ENCODE measurements at regions not wholly inside any gene's neighbourhood (a gene's known extent, or its start where the extent isn't known, plus 50 kb on each side); places are given as distances from the start of the nearest gene placed in this dataset.

DNA sequence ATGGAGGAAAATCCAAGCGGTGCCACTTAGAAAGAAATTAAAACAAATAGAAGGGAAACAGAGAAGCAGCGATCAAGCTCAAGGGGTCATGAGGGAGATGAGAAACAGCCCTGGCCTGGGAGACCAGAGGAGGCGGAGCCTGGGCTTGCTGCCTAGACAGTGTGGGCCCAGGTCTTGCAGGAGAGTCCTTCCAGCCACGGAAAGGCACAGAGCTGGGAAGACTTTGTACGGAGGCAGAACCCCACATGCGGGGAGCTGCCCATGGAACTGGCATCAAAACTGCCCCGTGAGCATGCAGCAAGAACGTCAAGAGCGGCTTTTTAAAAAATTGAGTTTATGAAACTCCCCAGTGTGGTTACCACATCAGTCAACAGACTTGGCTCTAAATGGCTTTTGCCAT is 119.4 kb downstream of the IRX1 start:
- Histone ChIP-seq H3K9me3 (ENCODE audit: control insufficient read depth, low read length) (no peaks in the 10 kb centered on the region), H3K4me3 (ENCODE audit: low read depth, low read length) (no peak overlapping the region), H3K27me3 (ENCODE audit: control insufficient read depth, insufficient read depth, low read length) (no peaks in the 10 kb centered on the region), H3K27ac (no peak overlapping the region), H3K4me1 (no peaks in the 10 kb centered on the region), H3K9ac (no peak overlapping the region), H3K79me2 (no peaks in the 10 kb centered on the region), H3K4me2 (ENCODE audit: low read length) (no peak overlapping the region), H2AFZ (no peak overlapping the region), H3K36me3 (ENCODE audit: control insufficient read depth, insufficient read depth, low read length) (no peaks in the 10 kb centered on the region)
- TF ChIP-seq, protein P1, sequence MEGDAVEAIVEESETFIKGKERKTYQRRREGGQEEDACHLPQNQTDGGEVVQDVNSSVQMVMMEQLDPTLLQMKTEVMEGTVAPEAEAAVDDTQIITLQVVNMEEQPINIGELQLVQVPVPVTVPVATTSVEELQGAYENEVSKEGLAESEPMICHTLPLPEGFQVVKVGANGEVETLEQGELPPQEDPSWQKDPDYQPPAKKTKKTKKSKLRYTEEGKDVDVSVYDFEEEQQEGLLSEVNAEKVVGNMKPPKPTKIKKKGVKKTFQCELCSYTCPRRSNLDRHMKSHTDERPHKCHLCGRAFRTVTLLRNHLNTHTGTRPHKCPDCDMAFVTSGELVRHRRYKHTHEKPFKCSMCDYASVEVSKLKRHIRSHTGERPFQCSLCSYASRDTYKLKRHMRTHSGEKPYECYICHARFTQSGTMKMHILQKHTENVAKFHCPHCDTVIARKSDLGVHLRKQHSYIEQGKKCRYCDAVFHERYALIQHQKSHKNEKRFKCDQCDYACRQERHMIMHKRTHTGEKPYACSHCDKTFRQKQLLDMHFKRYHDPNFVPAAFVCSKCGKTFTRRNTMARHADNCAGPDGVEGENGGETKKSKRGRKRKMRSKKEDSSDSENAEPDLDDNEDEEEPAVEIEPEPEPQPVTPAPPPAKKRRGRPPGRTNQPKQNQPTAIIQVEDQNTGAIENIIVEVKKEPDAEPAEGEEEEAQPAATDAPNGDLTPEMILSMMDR (IDR thresholded peaks at IDR 0.05): no peak

DNA sequence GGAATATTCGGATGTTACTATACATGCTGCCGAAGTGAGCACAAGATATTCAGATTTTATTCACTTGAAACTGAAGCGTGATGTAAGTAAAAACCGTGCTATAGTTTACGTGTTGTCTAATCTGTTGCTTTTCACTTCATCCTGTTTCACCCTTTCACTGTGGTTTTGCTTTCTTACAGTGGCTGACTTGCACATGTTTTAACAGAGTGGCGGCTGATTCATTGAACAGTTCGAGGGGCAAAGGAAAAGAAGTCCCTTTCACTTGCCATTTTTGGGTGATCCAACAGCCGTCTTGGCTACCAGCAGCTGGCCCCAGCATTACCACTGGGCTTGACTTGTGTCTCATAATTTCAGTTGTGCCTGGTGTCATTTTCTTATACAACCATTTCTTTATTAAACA is 134.0 kb downstream of the IRX1 start:
- Histone ChIP-seq H3K9ac (no peak overlapping the region), H3K79me2 (no peaks in the 10 kb centered on the region), H3K36me3 (ENCODE audit: control insufficient read depth, insufficient read depth, low read length) (no peaks in the 10 kb centered on the region), H3K4me3 (ENCODE audit: low read depth, low read length) (no peak overlapping the region), H3K9me3 (ENCODE audit: control insufficient read depth, low read length) (no peaks in the 10 kb centered on the region), H3K4me1 (no peaks in the 10 kb centered on the region), H3K4me2 (ENCODE audit: low read length) (no peak overlapping the region), H3K27me3 (ENCODE audit: control insufficient read depth, insufficient read depth, low read length) (no peaks in the 10 kb centered on the region), H3K27ac (no peak overlapping the region), H2AFZ (no peak overlapping the region)
- TF ChIP-seq, protein P1 (IDR thresholded peaks at IDR 0.05): no peak

DNA sequence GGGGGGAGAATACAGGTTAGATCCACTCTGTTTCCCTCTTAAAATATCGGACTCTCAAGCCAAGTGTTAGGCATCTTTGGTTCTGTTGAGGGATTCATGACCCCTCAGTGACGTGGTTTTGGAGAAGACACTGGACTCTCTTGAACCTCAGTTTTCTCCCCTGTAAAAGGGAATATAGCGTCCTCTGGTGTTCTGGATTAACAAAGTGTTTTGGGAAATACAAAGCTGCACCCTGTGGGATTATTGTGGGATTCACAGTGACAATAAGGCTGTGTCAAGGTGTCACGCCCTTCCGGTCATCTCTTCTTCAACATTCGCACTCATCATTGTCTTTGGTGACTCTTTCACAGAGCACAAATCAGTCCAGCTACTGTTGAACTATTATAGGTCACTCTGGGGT is 139.0 kb downstream of the IRX1 start:
- H3K4me3 ChIP-seq (ENCODE audit: low read depth, low read length): no peak overlapping the region

DNA sequence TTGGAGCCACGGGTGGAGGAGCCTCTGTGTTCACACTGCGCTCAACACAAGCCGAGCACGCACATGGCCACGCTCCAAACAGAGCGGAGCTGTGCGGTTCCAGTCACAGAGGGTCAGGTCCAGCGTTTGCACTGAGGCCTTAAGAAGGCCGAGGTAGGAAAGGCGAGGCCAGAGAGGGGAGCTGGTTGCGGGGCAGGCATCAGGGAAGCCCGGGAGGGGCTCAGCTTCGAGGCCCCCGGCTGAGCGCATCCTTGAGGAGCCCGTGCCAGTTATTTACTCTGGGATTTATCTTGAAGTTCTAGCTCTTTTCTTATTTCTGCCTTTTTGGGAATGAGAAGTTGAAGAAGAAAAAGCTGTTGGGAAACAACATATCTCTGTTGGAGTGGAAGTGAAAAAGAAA is 140.8 kb downstream of the IRX1 start:
- Histone ChIP-seq H3K9ac (no peak overlapping the region), H3K9me3 (ENCODE audit: control insufficient read depth, low read length) (no peaks in the 10 kb centered on the region), H3K36me3 (ENCODE audit: control insufficient read depth, insufficient read depth, low read length) (no peaks in the 10 kb centered on the region), H3K27ac (no peak overlapping the region), H3K27me3 (ENCODE audit: control insufficient read depth, insufficient read depth, low read length) (no peaks in the 10 kb centered on the region), H3K4me2 (ENCODE audit: low read length) (no peak overlapping the region), H3K4me3 (ENCODE audit: low read depth, low read length) (no peak overlapping the region), H2AFZ (no peak overlapping the region), H3K4me1 (no peaks in the 10 kb centered on the region), H3K79me2 (no peaks in the 10 kb centered on the region)
- TF ChIP-seq, protein P1 (IDR thresholded peaks at IDR 0.05): no peak

More for the DNA sequence above, 139.0 kb downstream of the IRX1 start:
- no peaks in the 10 kb centered on the region for H3K9me3 ChIP-seq (ENCODE audit: control insufficient read depth, low read length)
- H3K9ac ChIP-seq: no peak overlapping the region
- H2AFZ ChIP-seq: no peak overlapping the region
- no peak overlapping the region for H3K4me2 ChIP-seq (ENCODE audit: low read length)
- TF ChIP-seq, protein P1 (IDR thresholded peaks at IDR 0.05): no peak
- no peaks in the 10 kb centered on the region for H3K36me3 ChIP-seq (ENCODE audit: control insufficient read depth, insufficient read depth, low read length)
- no peaks in the 10 kb centered on the region for H3K79me2 ChIP-seq
- no peak overlapping the region for H3K27ac ChIP-seq
- H3K4me1 ChIP-seq: no peaks in the 10 kb centered on the region
- H3K27me3 ChIP-seq (ENCODE audit: control insufficient read depth, insufficient read depth, low read length): no peaks in the 10 kb centered on the region

DNA sequence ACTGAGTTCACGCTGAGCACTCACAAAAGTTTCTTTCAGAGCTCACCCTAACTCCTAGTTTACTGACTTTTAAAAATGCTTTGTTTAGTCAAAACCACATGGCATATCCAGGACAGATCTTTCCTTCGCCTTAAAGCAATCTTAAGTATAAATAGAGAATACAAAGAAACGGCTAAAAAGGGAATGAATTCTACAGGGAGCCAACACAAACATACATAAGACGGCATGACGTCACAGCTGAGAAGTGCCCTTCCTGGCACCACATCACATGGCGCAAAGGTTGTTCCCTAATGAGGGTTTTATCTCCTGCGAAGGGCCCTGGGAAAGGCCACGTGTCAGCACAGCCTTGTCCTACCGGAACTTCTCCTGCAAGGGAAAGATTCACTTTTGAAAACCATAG is 141.3 kb downstream of the IRX1 start:
- TF ChIP-seq, protein P1 (IDR thresholded peaks at IDR 0.05): no peak
- Histone ChIP-seq H3K9ac (no peak overlapping the region), H3K4me3 (ENCODE audit: low read depth, low read length) (no peak overlapping the region), H3K4me1 (no peaks in the 10 kb centered on the region), H3K79me2 (no peaks in the 10 kb centered on the region), H3K27ac (no peak overlapping the region), H3K4me2 (ENCODE audit: low read length) (no peak overlapping the region), H3K36me3 (ENCODE audit: control insufficient read depth, insufficient read depth, low read length) (no peaks in the 10 kb centered on the region), H3K9me3 (ENCODE audit: control insufficient read depth, low read length) (no peaks in the 10 kb centered on the region), H2AFZ (no peak overlapping the region), H3K27me3 (ENCODE audit: control insufficient read depth, insufficient read depth, low read length) (no peaks in the 10 kb centered on the region)
